NB4 (cell line): ENCODE measurements at regions not wholly inside any gene's neighbourhood (a gene's known extent, or its start where the extent isn't known, plus 50 kb on each side); places are given as distances from the start of the nearest gene placed in this dataset.

ENCODE experiments used
- CTCF ChIP-seq: IDR thresholded peaks from one replicate; pipeline ENCODE4 v1.5.1; 2012; ENCODE audit warnings: low read depth, low read length
- MAX ChIP-seq: IDR thresholded peaks from 2 replicates; pipeline ENCODE4 v1.6.1; 2011; ENCODE audit warnings: low read depth, low read length
- MYC ChIP-seq: IDR thresholded peaks from 2 replicates; pipeline ENCODE4 v1.6.1; 2011; ENCODE audit warnings: low read depth, low read length
- POLR2A ChIP-seq: IDR thresholded peaks from 2 replicates; pipeline ENCODE4 v1.6.1; 2011; ENCODE audit warnings: mild to moderate bottlenecking; ENCODE audit not compliant: insufficient read length; ENCODE audit errors: extremely low read depth

GRCh38 chr1:57696043-57696442, 272.2 kb upstream of the DAB1 start:
- TF ChIP-seq POLR2A (no peak), CTCF (no peak), MAX (no peak), MYC (no peak)
